OCI-LY7 (cell line): ENCODE measurements at regions not wholly inside any gene's neighbourhood (a gene's known extent, or its start where the extent isn't known, plus 50 kb on each side); places are given as distances from the start of the nearest gene placed in this dataset.

Experiments
- BruUV-seq: library from RNA; stranded (reverse); fragments of 400-500 nt; replicated peaks from 2 replicates; lab custom pipeline; 2021; lab: Mats Ljungman, UMichigan
- CTCF ChIA-PET: fragments of 300-600 bp; sonication (Branson Sonifier 250); formaldehyde crosslinking; loops from one replicate; lab custom pipeline; 2022; ENCODE audit warnings: antibody characterized with exemption; ENCODE audit not compliant: unreplicated experiment; lab: Charles Lee
- POLR2A ChIA-PET: fragments of 300-600 bp; sonication (Branson Sonifier 250); formaldehyde crosslinking; loops from one replicate; lab custom pipeline; 2022; ENCODE audit warnings: antibody characterized with exemption; lab: Charles Lee
- DNase-seq: peaks from one replicate; pipeline ENCODE4 v3.0.0-alpha.2; 2015; ENCODE audit warnings: low spot score
- H2AFZ ChIP-seq: fragments of 200-600 bp; sonication (generic), shearing (Covaris generic); 2 replicates; pipeline ENCODE4 v1.6.1; 2014; ENCODE audit warnings: mild to moderate bottlenecking, antibody characterized with exemption, low read length, moderate library complexity
- H3K27ac ChIP-seq: fragments of 200-600 bp; sonication (generic); 2 replicates; pipeline ENCODE4 v1.5.1; 2014; ENCODE audit warnings: mixed run types, low read depth, mild to moderate bottlenecking, moderate library complexity, low read length, inconsistent platforms; ENCODE audit not compliant: poor library complexity, severe bottlenecking
- H3K36me3 ChIP-seq: fragments of 200-600 bp; sonication (generic); 2 replicates; pipeline ENCODE4 v1.6.1; 2014; ENCODE audit warnings: mild to moderate bottlenecking, antibody characterized with exemption, low read length, moderate library complexity, mixed read lengths; ENCODE audit not compliant: insufficient read depth
- H3K4me1 ChIP-seq: fragments of 200-600 bp; sonication (generic); 2 replicates; pipeline ENCODE4 v1.5.1; 2014; ENCODE audit warnings: mild to moderate bottlenecking, low read length; ENCODE audit not compliant: insufficient read depth, poor library complexity, severe bottlenecking
- H3K4me2 ChIP-seq: fragments of 200-600 bp; sonication (generic); 2 replicates; pipeline ENCODE4 v1.6.1; 2014; ENCODE audit warnings: mild to moderate bottlenecking, low read length
- H3K4me3 ChIP-seq: fragments of 200-600 bp; sonication (generic); 2 replicates; pipeline ENCODE4 v1.5.1; 2014; ENCODE audit warnings: mild to moderate bottlenecking, low read depth, low read length; ENCODE audit not compliant: poor library complexity, severe bottlenecking
- H3K79me2 ChIP-seq: fragments of 200-600 bp; sonication (generic); 2 replicates; pipeline ENCODE4 v1.6.1; 2016; ENCODE audit warnings: low read depth, mild to moderate bottlenecking, low read length, moderate library complexity, mixed read lengths; ENCODE audit not compliant: insufficient read depth
- H3K9me2 ChIP-seq: fragments of 200-600 bp; sonication (generic); 2 replicates; pipeline ENCODE4 v1.6.1; 2016; ENCODE audit warnings: mild to moderate bottlenecking, low read length, mixed read lengths; ENCODE audit not compliant: insufficient read depth
- H3K9me3 ChIP-seq: fragments of 200-600 bp; sonication (generic); 2 replicates; pipeline ENCODE4 v1.6.1; 2014; ENCODE audit warnings: mild to moderate bottlenecking, mixed run types, low read length, mixed read lengths
- H4K20me1 ChIP-seq: fragments of 200-600 bp; sonication (generic); 2 replicates; pipeline ENCODE4 v1.6.1; 2014; ENCODE audit warnings: mild to moderate bottlenecking, antibody characterized with exemption, low read length, moderate library complexity, mixed read lengths; ENCODE audit not compliant: insufficient read depth
- CTCF ChIP-seq: fragments of 200-600 bp; sonication (generic); conservative IDR thresholded peaks from 2 replicates; pipeline ENCODE4 v1.5.1; 2014; ENCODE audit warnings: mild to moderate bottlenecking, antibody characterized with exemption, low read length, moderate library complexity, mixed read lengths
- EZH2phosphoT487 ChIP-seq: fragments of 200-600 bp; sonication (generic); IDR thresholded peaks from 2 replicates; pipeline ENCODE4 v1.6.1; 2018; ENCODE audit warnings: low read depth, borderline replicate concordance, mild to moderate bottlenecking, mixed run types, antibody characterized with exemption, low read length, moderate library complexity, mixed read lengths
- intact Hi-C: fragments of 100-400 bp; cut with micrococcal nuclease; formaldehyde crosslinking; loops from one replicate; pipeline ENCODE4 v1.10.0; 2022; ENCODE audit not compliant: unreplicated experiment

GRCh38 chr4:189355590-189355989 lies 585.1 kb upstream of the FRG1 start:
- Histone ChIP-seq H3K9me3 (no peaks in the 10 kb centered on the region), H3K9me2 (no peaks in the 10 kb centered on the region), H3K36me3 (no peaks in the 10 kb centered on the region), H3K4me2 (no peak overlapping the region), H3K4me3 (no peak overlapping the region), H4K20me1 (no peaks in the 10 kb centered on the region), H2AFZ (no peak overlapping the region), H3K79me2 (no peaks in the 10 kb centered on the region), H3K4me1 (no peaks in the 10 kb centered on the region), H3K27ac (no peak overlapping the region)
- TF ChIP-seq CTCF = no peak
- no peak for TF ChIP-seq EZH2phosphoT487
- ChIA-PET POLR2A (interaction anchor here (0.6 kb wide), 2 partner anchors 1091 to 1162 kb away, joined by 3 to 4 read pairs; no protein-coding TSS in a partner anchor), CTCF (interaction anchor here (0.9 kb wide), 1 partner anchor 11 kb away, joined by 4 read pairs; no protein-coding TSS in a partner anchor)
- intact Hi-C loops = no loop called here
- no TSS peak for BruUV-seq
- DNase-seq = no peak

GRCh38 chr4:189362364-189362763 lies 578.3 kb upstream of the FRG1 start:
- Histone ChIP-seq H3K79me2 (no peaks in the 10 kb centered on the region), H3K36me3 (no peaks in the 10 kb centered on the region), H3K9me2 (no peaks in the 10 kb centered on the region), H3K4me3 (no peak overlapping the region), H3K27ac (no peak overlapping the region), H3K4me1 (no peaks in the 10 kb centered on the region), H3K9me3 (no peaks in the 10 kb centered on the region), H3K4me2 (no peak overlapping the region), H2AFZ (no peak overlapping the region), H4K20me1 (no peaks in the 10 kb centered on the region)
- TF ChIP-seq CTCF = no peak
- no peak for TF ChIP-seq EZH2phosphoT487
- CTCF ChIA-PET = no interaction called here
- POLR2A ChIA-PET = no interaction called here
- intact Hi-C loops = no loop called here
- no TSS peak for BruUV-seq
- no peak for DNase-seq

DNA sequence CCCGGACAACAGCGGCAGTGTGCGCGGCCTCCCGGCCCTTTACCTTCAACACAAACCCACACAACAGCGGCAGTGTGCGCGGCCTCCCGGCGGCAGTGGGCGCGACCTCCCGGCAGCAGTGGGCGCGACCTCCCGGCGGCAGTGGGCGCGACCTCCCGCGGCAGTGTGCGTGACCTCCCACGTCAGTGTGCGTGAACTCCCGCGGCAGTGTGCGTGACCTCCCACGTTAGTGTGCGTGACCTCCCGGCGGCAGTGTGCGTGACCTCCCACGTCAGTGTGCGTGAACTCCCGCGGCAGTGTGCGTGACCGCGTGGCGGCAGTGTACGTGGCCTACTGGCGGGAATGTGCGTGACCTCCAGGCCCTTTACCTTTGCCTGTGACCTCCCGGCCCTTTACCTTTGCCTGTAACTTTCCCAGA lies 576.6 kb upstream of the FRG1 start:
- Histone ChIP-seq H3K36me3 (no peaks in the 10 kb centered on the region), H3K9me3 (no peaks in the 10 kb centered on the region), H3K9me2 (no peaks in the 10 kb centered on the region), H3K4me2 (no peak overlapping the region), H3K4me1 (no peaks in the 10 kb centered on the region), H4K20me1 (no peaks in the 10 kb centered on the region), H3K27ac (no peak overlapping the region), H3K79me2 (no peaks in the 10 kb centered on the region), H2AFZ (no peak overlapping the region), H3K4me3 (no peak overlapping the region)
- intact Hi-C loops = no loop called here
- ChIA-PET POLR2A (no interaction called here), CTCF (no interaction called here)
- TF ChIP-seq EZH2phosphoT487 (no peak), CTCF (no peak)
- no peak for DNase-seq
- no TSS peak for BruUV-seq
